ENCODE measurements at regions not wholly inside any gene's neighbourhood (a gene's known extent, or its start where the extent isn't known, plus 50 kb on each side); places are given as distances from the start of the nearest gene placed in this dataset.

- TF ChIP-seq, protein P1, sequence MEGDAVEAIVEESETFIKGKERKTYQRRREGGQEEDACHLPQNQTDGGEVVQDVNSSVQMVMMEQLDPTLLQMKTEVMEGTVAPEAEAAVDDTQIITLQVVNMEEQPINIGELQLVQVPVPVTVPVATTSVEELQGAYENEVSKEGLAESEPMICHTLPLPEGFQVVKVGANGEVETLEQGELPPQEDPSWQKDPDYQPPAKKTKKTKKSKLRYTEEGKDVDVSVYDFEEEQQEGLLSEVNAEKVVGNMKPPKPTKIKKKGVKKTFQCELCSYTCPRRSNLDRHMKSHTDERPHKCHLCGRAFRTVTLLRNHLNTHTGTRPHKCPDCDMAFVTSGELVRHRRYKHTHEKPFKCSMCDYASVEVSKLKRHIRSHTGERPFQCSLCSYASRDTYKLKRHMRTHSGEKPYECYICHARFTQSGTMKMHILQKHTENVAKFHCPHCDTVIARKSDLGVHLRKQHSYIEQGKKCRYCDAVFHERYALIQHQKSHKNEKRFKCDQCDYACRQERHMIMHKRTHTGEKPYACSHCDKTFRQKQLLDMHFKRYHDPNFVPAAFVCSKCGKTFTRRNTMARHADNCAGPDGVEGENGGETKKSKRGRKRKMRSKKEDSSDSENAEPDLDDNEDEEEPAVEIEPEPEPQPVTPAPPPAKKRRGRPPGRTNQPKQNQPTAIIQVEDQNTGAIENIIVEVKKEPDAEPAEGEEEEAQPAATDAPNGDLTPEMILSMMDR (IDR thresholded peaks at IDR 0.05; ENCODE audit: low read depth, low read length, missing control alignments): no peak
- no peak for DNase-seq (ENCODE audit: extremely low read depth, low read depth)
- H3K4me3 ChIP-seq (replicated peaks; ENCODE audit: low read depth, low read length): no peak overlapping the region
Measured at GRCh38 chr11:25859776-25860175, 472.2 kb upstream of the ANO3 start.

DNA sequence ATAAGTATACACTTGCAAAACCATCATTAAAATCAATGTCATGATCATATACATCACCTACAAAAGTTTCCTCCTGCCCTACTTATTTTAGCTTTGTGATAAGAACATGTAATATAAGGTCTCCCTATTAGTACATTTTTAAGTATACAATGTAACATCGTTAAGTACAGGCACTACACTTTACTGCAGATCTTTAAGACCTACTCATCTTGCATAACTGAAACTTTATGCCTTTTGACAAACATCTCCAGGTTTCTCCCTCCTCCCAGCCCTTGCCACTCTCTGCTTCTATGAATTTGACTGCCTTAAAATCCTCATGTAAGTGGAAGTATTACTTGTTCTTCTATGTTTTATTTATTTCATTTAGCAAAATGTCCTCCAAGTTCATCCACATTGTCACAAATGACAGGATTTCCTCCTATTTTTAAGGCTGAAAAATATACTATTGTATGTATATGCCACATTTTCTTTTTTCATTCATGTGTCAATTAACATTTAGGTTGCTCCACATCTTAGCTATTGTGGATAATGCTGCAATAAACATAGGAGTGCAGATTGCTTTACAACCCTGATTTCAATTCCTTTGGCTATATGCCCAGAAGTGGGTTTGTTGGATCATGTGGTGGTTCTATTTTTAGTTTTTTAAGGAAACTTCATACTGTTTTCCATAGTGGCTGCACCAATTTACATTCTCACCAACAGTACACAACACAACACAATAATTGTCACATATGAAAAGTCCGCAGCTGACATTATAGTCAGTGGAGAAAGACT, 471.1 kb upstream of the ANO3 start:
- DNase-seq (ENCODE audit: extremely low read depth, low read depth): no peak
- TF ChIP-seq, protein P1 (IDR thresholded peaks at IDR 0.05; ENCODE audit: low read depth, low read length, missing control alignments): no peak
- no peak overlapping the region for H3K4me3 ChIP-seq (replicated peaks; ENCODE audit: low read depth, low read length)

- no peak for DNase-seq (ENCODE audit: extremely low read depth, low read depth)
- TF ChIP-seq, protein P1 (IDR thresholded peaks at IDR 0.05; ENCODE audit: low read depth, low read length, missing control alignments): no peak
- no peak overlapping the region for H3K4me3 ChIP-seq (replicated peaks; ENCODE audit: low read depth, low read length)
Measured at GRCh38 chr11:25862159-25862558, 469.8 kb upstream of the ANO3 start.

DNA sequence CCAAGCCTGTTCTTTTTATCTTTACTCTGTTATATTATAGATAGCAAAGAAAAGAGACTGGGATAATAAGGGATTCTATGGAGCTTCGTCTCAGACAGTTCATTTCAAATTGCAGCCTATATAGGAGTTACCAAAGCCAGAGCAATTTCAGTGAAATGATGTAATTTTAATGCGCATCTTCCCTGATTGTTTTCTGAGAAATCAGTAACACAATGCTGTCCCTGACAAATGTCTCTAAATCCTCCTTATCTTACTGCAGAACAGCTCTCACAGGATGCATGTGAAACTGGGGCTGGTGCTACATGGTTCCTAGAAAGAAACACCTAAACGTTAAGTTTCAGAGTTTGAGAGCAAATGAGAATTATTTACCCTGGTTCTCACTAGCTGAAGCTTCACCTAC, 467.9 kb upstream of the ANO3 start:
- no peak overlapping the region for H3K4me3 ChIP-seq (replicated peaks; ENCODE audit: low read depth, low read length)
- DNase-seq (ENCODE audit: extremely low read depth, low read depth): no peak
- TF ChIP-seq, protein P1 (IDR thresholded peaks at IDR 0.05; ENCODE audit: low read depth, low read length, missing control alignments): no peak

- no peak overlapping the region for H3K4me3 ChIP-seq (replicated peaks; ENCODE audit: low read depth, low read length)
- TF ChIP-seq, protein P1 (IDR thresholded peaks at IDR 0.05; ENCODE audit: low read depth, low read length, missing control alignments): no peak
- no peak for DNase-seq (ENCODE audit: extremely low read depth, low read depth)
Measured at GRCh38 chr11:25876456-25876965, 455.4 kb upstream of the ANO3 start.

- DNase-seq (ENCODE audit: extremely low read depth, low read depth): no peak
- TF ChIP-seq, protein P1 (IDR thresholded peaks at IDR 0.05; ENCODE audit: low read depth, low read length, missing control alignments): no peak
- H3K4me3 ChIP-seq (replicated peaks; ENCODE audit: low read depth, low read length): no peak overlapping the region
Measured at GRCh38 chr11:25886036-25886435, 445.9 kb upstream of the ANO3 start.

All from HFF-Myc (cell line).